Mucosa of descending colon (tissue), 3 donors: ENCODE measurements at regions not wholly inside any gene's neighbourhood (a gene's known extent, or its start where the extent isn't known, plus 50 kb on each side); places are given as distances from the start of the nearest gene placed in this dataset.

Source experiments
- ATAC-seq: fragments of 200-7000 bp; cut with Tn5 transposase; one replicate; pipeline ENCODE4 v1.9.1; 2020; ENCODE audit warnings: mild to moderate bottlenecking, moderate library complexity
- DNase-seq, 3 donors: peaks; one replicate each; pipeline ENCODE4 v3.0.0-alpha.2; 2020
- H3K36me3 ChIP-seq: fragments of 200-600 bp; one replicate; pipeline ENCODE4 v1.8.0; 2021; ENCODE audit warnings: low read depth, mild to moderate bottlenecking
- H3K4me1 ChIP-seq: fragments of 200-600 bp; one replicate; pipeline ENCODE4 v1.8.0; 2021; ENCODE audit warnings: low read depth, mild to moderate bottlenecking
- H3K4me3 ChIP-seq: fragments of 200-600 bp; one replicate; pipeline ENCODE4 v1.8.0; 2021; ENCODE audit warnings: mild to moderate bottlenecking
- H3K9me3 ChIP-seq: fragments of 200-600 bp; one replicate; pipeline ENCODE4 v1.8.0; 2021; ENCODE audit warnings: mild to moderate bottlenecking
- CTCF ChIP-seq: fragments of 200-600 bp; IDR thresholded peaks from one replicate; pipeline ENCODE4 v1.8.0; 2022; ENCODE audit warnings: antibody characterized with exemption, mild to moderate bottlenecking
- intact Hi-C, 2 donors: fragments of 100-400 bp; cut with DNase I in 1 of 2; cut with micrococcal nuclease in 1 of 2; formaldehyde crosslinking; loops; one replicate each; pipeline versions ENCODE4 v1.11.0 to v1.11.1; 2022; cut with DNase I, micrococcal nuclease
- donor health status: DM: no; HTN: no; CAD: no; lungs with moderate emphysema.
- donor health status: DM: no; HTN: no; CAD: no.
- donor health status: DM: no; HTN: yes; CAD: no.

- ATAC-seq = no peak
- Histone ChIP-seq H3K4me1 (no peaks in the 10 kb centered on the region), H3K9me3 (no peaks in the 10 kb centered on the region), H3K4me3 (no peak overlapping the region), H3K36me3 (no peaks in the 10 kb centered on the region)
- DNase-seq = no peak
- intact Hi-C loops = no loop called here
- no peak for TF ChIP-seq CTCF
Observed at GRCh38 chr18:33937270-33937816, 287.4 kb downstream of the NOL4 start.

- Histone ChIP-seq H3K36me3 (no peaks in the 10 kb centered on the region), H3K9me3 (no peaks in the 10 kb centered on the region), H3K4me1 (no peaks in the 10 kb centered on the region), H3K4me3 (no peak overlapping the region)
- ATAC-seq (peak; percentile 66), DNase-seq (no peak)
- TF ChIP-seq CTCF = no peak
- intact Hi-C loops = no loop called here
Observed at GRCh38 chr18:33934258-33934657, 290.5 kb downstream of the NOL4 start.

- TF ChIP-seq CTCF = no peak
- H3K9me3 ChIP-seq = no peaks in the 10 kb centered on the region
- no peaks in the 10 kb centered on the region for H3K36me3 ChIP-seq
- no peak overlapping the region for H3K4me3 ChIP-seq
- H3K4me1 ChIP-seq = no peaks in the 10 kb centered on the region
- no peak for DNase-seq
- intact Hi-C loops = no loop called here
- ATAC-seq = no peak
Observed at GRCh38 chr18:33928231-33928630, 296.5 kb downstream of the NOL4 start.

- ATAC-seq = no peak
Observed at GRCh38 chr18:33924576-33924975, 300.1 kb downstream of the NOL4 start.

GRCh38 chr18:33923980-33924379 lies 300.7 kb downstream of the NOL4 start:
- Histone ChIP-seq H3K4me1 (no peaks in the 10 kb centered on the region), H3K36me3 (no peaks in the 10 kb centered on the region), H3K4me3 (no peak overlapping the region), H3K9me3 (no peaks in the 10 kb centered on the region)
- DNase-seq (no peak), ATAC-seq (no peak)
- intact Hi-C loops = no loop called here
- no peak for TF ChIP-seq CTCF

More at GRCh38 chr18:33924576-33924975, 300.1 kb downstream of the NOL4 start:
- no peak overlapping the region for H3K4me3 ChIP-seq
- intact Hi-C loops = no loop called here
- no peaks in the 10 kb centered on the region for H3K4me1 ChIP-seq
- TF ChIP-seq CTCF = no peak
- H3K9me3 ChIP-seq = no peaks in the 10 kb centered on the region
- no peak for DNase-seq
- no peaks in the 10 kb centered on the region for H3K36me3 ChIP-seq

GRCh38 chr18:33918571-33918970 lies 306.1 kb downstream of the NOL4 start:
- no peak for DNase-seq
- ATAC-seq = no peak
- Histone ChIP-seq H3K36me3 (no peaks in the 10 kb centered on the region), H3K4me3 (no peak overlapping the region), H3K4me1 (no peaks in the 10 kb centered on the region), H3K9me3 (no peaks in the 10 kb centered on the region)
- TF ChIP-seq CTCF = no peak
- intact Hi-C loops = no loop called here
